DOHH2 (cell line): ENCODE measurements at regions not wholly inside any gene's neighbourhood (a gene's known extent, or its start where the extent isn't known, plus 50 kb on each side); places are given as distances from the start of the nearest gene placed in this dataset.

Experiments
- EZH2phosphoT487 ChIP-seq: fragments of 200-600 bp; sonication (generic); IDR thresholded peaks from 2 replicates; pipeline ENCODE4 v1.6.1; 2017; ENCODE audit warnings: borderline replicate concordance, mild to moderate bottlenecking, antibody characterized with exemption, low read length, moderate library complexity, mixed read lengths
- TF ChIP-seq, protein P1 (sequence below): fragments of 200-600 bp; sonication (generic); IDR thresholded peaks from one replicate; pipeline ENCODE4 v1.5.1; 2014; ENCODE audit warnings: antibody characterized with exemption, mild to moderate bottlenecking, low read depth, low read length; ENCODE audit not compliant: poor library complexity, severe bottlenecking

GRCh38 chr1:189313488-189313887, 1164.2 kb downstream of the BRINP3 start:
- TF ChIP-seq, protein P1, sequence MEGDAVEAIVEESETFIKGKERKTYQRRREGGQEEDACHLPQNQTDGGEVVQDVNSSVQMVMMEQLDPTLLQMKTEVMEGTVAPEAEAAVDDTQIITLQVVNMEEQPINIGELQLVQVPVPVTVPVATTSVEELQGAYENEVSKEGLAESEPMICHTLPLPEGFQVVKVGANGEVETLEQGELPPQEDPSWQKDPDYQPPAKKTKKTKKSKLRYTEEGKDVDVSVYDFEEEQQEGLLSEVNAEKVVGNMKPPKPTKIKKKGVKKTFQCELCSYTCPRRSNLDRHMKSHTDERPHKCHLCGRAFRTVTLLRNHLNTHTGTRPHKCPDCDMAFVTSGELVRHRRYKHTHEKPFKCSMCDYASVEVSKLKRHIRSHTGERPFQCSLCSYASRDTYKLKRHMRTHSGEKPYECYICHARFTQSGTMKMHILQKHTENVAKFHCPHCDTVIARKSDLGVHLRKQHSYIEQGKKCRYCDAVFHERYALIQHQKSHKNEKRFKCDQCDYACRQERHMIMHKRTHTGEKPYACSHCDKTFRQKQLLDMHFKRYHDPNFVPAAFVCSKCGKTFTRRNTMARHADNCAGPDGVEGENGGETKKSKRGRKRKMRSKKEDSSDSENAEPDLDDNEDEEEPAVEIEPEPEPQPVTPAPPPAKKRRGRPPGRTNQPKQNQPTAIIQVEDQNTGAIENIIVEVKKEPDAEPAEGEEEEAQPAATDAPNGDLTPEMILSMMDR, result no peak
- no peak for TF ChIP-seq EZH2phosphoT487
